Vagina (tissue), 2 donors: ENCODE measurements at regions not wholly inside any gene's neighbourhood (a gene's known extent, or its start where the extent isn't known, plus 50 kb on each side); places are given as distances from the start of the nearest gene placed in this dataset.

ENCODE experiments used
- DNase-seq, 2 donors: peaks; one replicate each; pipeline ENCODE4 v3.0.0-alpha.2; 2017; ENCODE audit errors: extremely low spot score in 2 of 2
- H3K27ac ChIP-seq: fragments of 200-600 bp; sonication (generic); one replicate; pipeline ENCODE4 v1.5.1; 2019
- H3K27me3 ChIP-seq: fragments of 200-600 bp; sonication (generic); one replicate; pipeline ENCODE4 v1.5.1; 2019
- H3K36me3 ChIP-seq, 2 donors: fragments of 200-600 bp; sonication (generic); one replicate each; pipeline ENCODE4 v1.5.1; 2017 to 2019
- H3K4me1 ChIP-seq: fragments of 200-600 bp; sonication (generic); one replicate; pipeline ENCODE4 v1.5.1; 2019
- H3K4me3 ChIP-seq, 2 donors: fragments of 200-600 bp; sonication (generic); 1 replicate in 1 of 2; 2 replicates in 1 of 2; pipeline ENCODE4 v1.5.1; 2016 to 2019
- H3K9me3 ChIP-seq: fragments of 200-600 bp; sonication (generic); one replicate; pipeline ENCODE4 v1.5.1; 2019
- CTCF ChIP-seq, 3 experiments: fragments of 450-650 bp in 2 of 3; fragments of 200-600 bp in 1 of 3; sonication (generic) in 1 of 3; IDR thresholded peaks; one replicate each; pipeline ENCODE4 v1.5.1; 2017 to 2019; ENCODE audit warnings: antibody characterized with exemption in 3 of 3, mild to moderate bottlenecking in 2 of 3, moderate library complexity in 2 of 3
- POLR2A ChIP-seq, 2 donors: fragments of 450-650 bp; IDR thresholded peaks; one replicate each; pipeline ENCODE4 v1.6.1; 2017; ENCODE audit warnings: antibody characterized with exemption in 2 of 2, mild to moderate bottlenecking in 2 of 2, moderate library complexity in 2 of 2
- POLR2AphosphoS5 ChIP-seq, 2 donors: sonication (generic); formaldehyde crosslinking; IDR thresholded peaks; one replicate each; pipeline ENCODE4 v1.9.0; 2017; ENCODE audit warnings: antibody characterized with exemption in 2 of 2, mild to moderate bottlenecking in 2 of 2, low read depth in 1 of 2; ENCODE audit not compliant: insufficient read depth in 1 of 2
- intact Hi-C: fragments of 100-400 bp; cut with DNase I; formaldehyde crosslinking; loops from one replicate; pipeline ENCODE4 v1.15.1; 2023

- H3K9me3 ChIP-seq, result no peaks in the 10 kb centered on the region
- H3K4me3 ChIP-seq, result no peak overlapping the region
- intact Hi-C loops, result no loop called here
- DNase-seq, result no peak
- H3K36me3 ChIP-seq, result no peaks in the 10 kb centered on the region
- TF ChIP-seq POLR2A (IDR thresholded peaks at IDR 0.05) (no peak), POLR2AphosphoS5 (IDR thresholded peaks at IDR 0.05; ENCODE audit: insufficient read depth in 1 of 2, low read depth in 1 of 2) (no peak), CTCF (IDR thresholded peaks at IDR 0.05) (no peak)
- no peak overlapping the region for H3K27ac ChIP-seq
- no peaks in the 10 kb centered on the region for H3K27me3 ChIP-seq
- H3K4me1 ChIP-seq, result no peaks in the 10 kb centered on the region
These were observed 89.2 kb upstream of the MKLN1 start for GRCh38 chr7:131238347-131238931.

- Histone ChIP-seq H3K27me3 (no peaks in the 10 kb centered on the region), H3K4me3 (no peak overlapping the region), H3K4me1 (no peaks in the 10 kb centered on the region), H3K27ac (no peak overlapping the region), H3K36me3 (no peaks in the 10 kb centered on the region), H3K9me3 (no peaks in the 10 kb centered on the region)
- TF ChIP-seq POLR2A (IDR thresholded peaks at IDR 0.05) (no peak), POLR2AphosphoS5 (IDR thresholded peaks at IDR 0.05; ENCODE audit: insufficient read depth in 1 of 2, low read depth in 1 of 2) (no peak), CTCF (IDR thresholded peaks at IDR 0.05) (no peak)
- no peak for DNase-seq
- intact Hi-C loops, result no loop called here
These were observed 86.3 kb upstream of the MKLN1 start for GRCh38 chr7:131241386-131241785.

- intact Hi-C loops, result no loop called here
- Histone ChIP-seq H3K4me3 (no peak overlapping the region), H3K4me1 (no peaks in the 10 kb centered on the region), H3K9me3 (no peaks in the 10 kb centered on the region), H3K36me3 (no peaks in the 10 kb centered on the region), H3K27ac (no peak overlapping the region), H3K27me3 (no peaks in the 10 kb centered on the region)
- DNase-seq, result no peak
- TF ChIP-seq POLR2AphosphoS5 (IDR thresholded peaks at IDR 0.05; ENCODE audit: insufficient read depth in 1 of 2, low read depth in 1 of 2) (no peak), POLR2A (IDR thresholded peaks at IDR 0.05) (no peak), CTCF (IDR thresholded peaks at IDR 0.05) (no peak)
These were observed 85.5 kb upstream of the MKLN1 start for GRCh38 chr7:131242123-131242650.

GRCh38 chr7:131244259-131244852, 83.3 kb upstream of the MKLN1 start:
- Histone ChIP-seq H3K4me1 (no peaks in the 10 kb centered on the region), H3K9me3 (no peaks in the 10 kb centered on the region), H3K27ac (peak overlapping the region; percentile 74), H3K27me3 (no peaks in the 10 kb centered on the region), H3K4me3 (no peak overlapping the region), H3K36me3 (no peaks in the 10 kb centered on the region)
- TF ChIP-seq CTCF (IDR thresholded peaks at IDR 0.05), result no peak
- TF ChIP-seq POLR2AphosphoS5 (IDR thresholded peaks at IDR 0.05; ENCODE audit: insufficient read depth in 1 of 2, low read depth in 1 of 2), result peak; percentile 21 to 32
- TF ChIP-seq POLR2A (IDR thresholded peaks at IDR 0.05), result no peak
- intact Hi-C loops, result no loop called here
- peak in 1 of 2 donors; percentile 96 for DNase-seq

- no peak for TF ChIP-seq CTCF (IDR thresholded peaks at IDR 0.05)
- TF ChIP-seq POLR2A (IDR thresholded peaks at IDR 0.05), result no peak
- peak; percentile 51 to 79 for TF ChIP-seq POLR2AphosphoS5 (IDR thresholded peaks at IDR 0.05; ENCODE audit: insufficient read depth in 1 of 2, low read depth in 1 of 2)
- DNase-seq, result no peak
- Histone ChIP-seq H3K27ac (peak overlapping the region; percentile 61), H3K4me1 (no peaks in the 10 kb centered on the region), H3K27me3 (no peaks in the 10 kb centered on the region), H3K4me3 (no peak overlapping the region), H3K9me3 (no peaks in the 10 kb centered on the region), H3K36me3 (no peaks in the 10 kb centered on the region)
- intact Hi-C loops, result no loop called here
These were observed 78.7 kb upstream of the MKLN1 start for GRCh38 chr7:131249003-131249402.
